C4-2B (cell line): ENCODE measurements at regions not wholly inside any gene's neighbourhood (a gene's known extent, or its start where the extent isn't known, plus 50 kb on each side); places are given as distances from the start of the nearest gene placed in this dataset.

Source experiments
- ZFX ChIP-seq: fragments of 450-650 bp; IDR thresholded peaks from 2 replicates; pipeline ENCODE4 v1.6.1; 2017
- TF ChIP-seq, protein P1 (sequence below): fragments of 450-650 bp; conservative IDR thresholded peaks from 2 replicates; pipeline ENCODE4 v1.5.1; 2017; ENCODE audit warnings: mild to moderate bottlenecking

GRCh38 chr5:62935660-62936059 lies 357.0 kb downstream of the LRRC70 start:
- TF ChIP-seq, protein P1, sequence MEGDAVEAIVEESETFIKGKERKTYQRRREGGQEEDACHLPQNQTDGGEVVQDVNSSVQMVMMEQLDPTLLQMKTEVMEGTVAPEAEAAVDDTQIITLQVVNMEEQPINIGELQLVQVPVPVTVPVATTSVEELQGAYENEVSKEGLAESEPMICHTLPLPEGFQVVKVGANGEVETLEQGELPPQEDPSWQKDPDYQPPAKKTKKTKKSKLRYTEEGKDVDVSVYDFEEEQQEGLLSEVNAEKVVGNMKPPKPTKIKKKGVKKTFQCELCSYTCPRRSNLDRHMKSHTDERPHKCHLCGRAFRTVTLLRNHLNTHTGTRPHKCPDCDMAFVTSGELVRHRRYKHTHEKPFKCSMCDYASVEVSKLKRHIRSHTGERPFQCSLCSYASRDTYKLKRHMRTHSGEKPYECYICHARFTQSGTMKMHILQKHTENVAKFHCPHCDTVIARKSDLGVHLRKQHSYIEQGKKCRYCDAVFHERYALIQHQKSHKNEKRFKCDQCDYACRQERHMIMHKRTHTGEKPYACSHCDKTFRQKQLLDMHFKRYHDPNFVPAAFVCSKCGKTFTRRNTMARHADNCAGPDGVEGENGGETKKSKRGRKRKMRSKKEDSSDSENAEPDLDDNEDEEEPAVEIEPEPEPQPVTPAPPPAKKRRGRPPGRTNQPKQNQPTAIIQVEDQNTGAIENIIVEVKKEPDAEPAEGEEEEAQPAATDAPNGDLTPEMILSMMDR = no peak
- TF ChIP-seq ZFX = no peak
